Activated naive CD4-positive, alpha-beta T cell treated with anti-CD3 and anti-CD28 coated beads, Interleukin-2, amount 50 U/mL, for 24 hours (primary cell): ENCODE measurements at regions not wholly inside any gene's neighbourhood (a gene's known extent, or its start where the extent isn't known, plus 50 kb on each side); places are given as distances from the start of the nearest gene placed in this dataset.

Experiments used
- H3K27ac Mint-ChIP-seq: one replicate; pipeline ENCODE4 v1.8.0; 2021; ENCODE audit warnings: mild to moderate bottlenecking, mixed read lengths
- H3K27me3 Mint-ChIP-seq: one replicate; pipeline ENCODE4 v1.8.0; 2021; ENCODE audit warnings: mixed read lengths
- H3K36me3 Mint-ChIP-seq: one replicate; pipeline ENCODE4 v1.8.0; 2021; ENCODE audit warnings: mixed read lengths
- H3K4me1 Mint-ChIP-seq: one replicate; pipeline ENCODE4 v1.8.0; 2021; ENCODE audit warnings: mixed read lengths
- H3K4me3 Mint-ChIP-seq: one replicate; pipeline ENCODE4 v1.8.0; 2021; ENCODE audit warnings: mild to moderate bottlenecking, mixed read lengths
- H3K9me3 Mint-ChIP-seq: one replicate; pipeline ENCODE4 v1.8.0; 2021; ENCODE audit warnings: mixed read lengths

GRCh38 chr13:106306748-106307277 is 228.6 kb downstream of the EFNB2 start:
- Mint-ChIP-seq H3K4me1 (no peaks in the 10 kb centered on the region), H3K27me3 (no peaks in the 10 kb centered on the region), H3K36me3 (peaks cover 1% of the 10 kb centered on the region), H3K4me3 (no peak overlapping the region), H3K27ac (no peak overlapping the region), H3K9me3 (peaks cover 12% of the 10 kb centered on the region)

GRCh38 chr13:106302843-106303242 is 232.6 kb downstream of the EFNB2 start:
- Mint-ChIP-seq H3K27me3 (peaks cover 2% of the 10 kb centered on the region), H3K9me3 (peaks cover 12% of the 10 kb centered on the region), H3K4me1 (no peaks in the 10 kb centered on the region), H3K36me3 (peaks cover 1% of the 10 kb centered on the region), H3K27ac (no peak overlapping the region), H3K4me3 (no peak overlapping the region)

- no peak overlapping the region for H3K4me3 Mint-ChIP-seq
- no peak overlapping the region for H3K27ac Mint-ChIP-seq
- H3K27me3 Mint-ChIP-seq, result peaks cover 3% of the 10 kb centered on the region
- H3K4me1 Mint-ChIP-seq, result no peaks in the 10 kb centered on the region
- H3K36me3 Mint-ChIP-seq, result peaks cover 1% of the 10 kb centered on the region
- peaks cover 7% of the 10 kb centered on the region for H3K9me3 Mint-ChIP-seq
Observed at GRCh38 chr13:106302011-106302410, 233.5 kb downstream of the EFNB2 start.

- H3K4me1 Mint-ChIP-seq, result no peaks in the 10 kb centered on the region
- no peaks in the 10 kb centered on the region for H3K36me3 Mint-ChIP-seq
- no peaks in the 10 kb centered on the region for H3K9me3 Mint-ChIP-seq
- no peak overlapping the region for H3K27ac Mint-ChIP-seq
- no peak overlapping the region for H3K4me3 Mint-ChIP-seq
- H3K27me3 Mint-ChIP-seq, result peaks cover 5% of the 10 kb centered on the region
Observed at GRCh38 chr13:106299621-106300020, 235.8 kb downstream of the EFNB2 start.

GRCh38 chr13:106297283-106297682 is 238.2 kb downstream of the EFNB2 start:
- H3K27ac Mint-ChIP-seq, result no peak overlapping the region
- no peaks in the 10 kb centered on the region for H3K4me1 Mint-ChIP-seq
- no peaks in the 10 kb centered on the region for H3K36me3 Mint-ChIP-seq
- H3K27me3 Mint-ChIP-seq, result peaks cover 5% of the 10 kb centered on the region
- no peak overlapping the region for H3K4me3 Mint-ChIP-seq
- no peaks in the 10 kb centered on the region for H3K9me3 Mint-ChIP-seq

GRCh38 chr13:106296723-106297122 is 238.7 kb downstream of the EFNB2 start:
- Mint-ChIP-seq H3K27ac (no peak overlapping the region), H3K36me3 (no peaks in the 10 kb centered on the region), H3K4me3 (no peak overlapping the region), H3K4me1 (no peaks in the 10 kb centered on the region), H3K9me3 (no peaks in the 10 kb centered on the region), H3K27me3 (peaks cover 5% of the 10 kb centered on the region)

GRCh38 chr13:106295971-106296370 is 239.5 kb downstream of the EFNB2 start:
- Mint-ChIP-seq H3K27me3 (peaks cover 6% of the 10 kb centered on the region), H3K27ac (no peak overlapping the region), H3K4me3 (no peak overlapping the region), H3K36me3 (no peaks in the 10 kb centered on the region), H3K4me1 (no peaks in the 10 kb centered on the region), H3K9me3 (no peaks in the 10 kb centered on the region)

- Mint-ChIP-seq H3K9me3 (peaks cover 5% of the 10 kb centered on the region), H3K4me1 (no peaks in the 10 kb centered on the region), H3K27me3 (peaks cover 7% of the 10 kb centered on the region), H3K36me3 (no peaks in the 10 kb centered on the region), H3K27ac (no peak overlapping the region), H3K4me3 (no peak overlapping the region)
Observed at GRCh38 chr13:106291006-106291405, 244.5 kb downstream of the EFNB2 start.

GRCh38 chr13:106287351-106287750 is 248.1 kb downstream of the EFNB2 start:
- Mint-ChIP-seq H3K36me3 (no peaks in the 10 kb centered on the region), H3K27me3 (peaks cover 5% of the 10 kb centered on the region), H3K9me3 (peaks cover 5% of the 10 kb centered on the region), H3K27ac (no peak overlapping the region), H3K4me1 (no peaks in the 10 kb centered on the region), H3K4me3 (no peak overlapping the region)

- peaks cover 5% of the 10 kb centered on the region for H3K9me3 Mint-ChIP-seq
- H3K4me3 Mint-ChIP-seq, result no peak overlapping the region
- H3K27ac Mint-ChIP-seq, result no peak overlapping the region
- H3K36me3 Mint-ChIP-seq, result no peaks in the 10 kb centered on the region
- peaks cover 5% of the 10 kb centered on the region for H3K27me3 Mint-ChIP-seq
- H3K4me1 Mint-ChIP-seq, result no peaks in the 10 kb centered on the region
Observed at GRCh38 chr13:106286811-106287210, 248.7 kb downstream of the EFNB2 start.

- no peaks in the 10 kb centered on the region for H3K27me3 Mint-ChIP-seq
- no peak overlapping the region for H3K27ac Mint-ChIP-seq
- peaks cover 3% of the 10 kb centered on the region for H3K9me3 Mint-ChIP-seq
- no peaks in the 10 kb centered on the region for H3K36me3 Mint-ChIP-seq
- no peak overlapping the region for H3K4me3 Mint-ChIP-seq
- no peaks in the 10 kb centered on the region for H3K4me1 Mint-ChIP-seq
Observed at GRCh38 chr13:106284358-106284757, 251.1 kb downstream of the EFNB2 start.

- H3K9me3 Mint-ChIP-seq, result no peaks in the 10 kb centered on the region
- no peaks in the 10 kb centered on the region for H3K4me1 Mint-ChIP-seq
- no peak overlapping the region for H3K4me3 Mint-ChIP-seq
- no peak overlapping the region for H3K27ac Mint-ChIP-seq
- H3K36me3 Mint-ChIP-seq, result no peaks in the 10 kb centered on the region
- no peaks in the 10 kb centered on the region for H3K27me3 Mint-ChIP-seq
Observed at GRCh38 chr13:106281426-106281825, 254.0 kb downstream of the EFNB2 start.

GRCh38 chr13:106277484-106278154 is 257.8 kb downstream of the EFNB2 start:
- Mint-ChIP-seq H3K4me1 (no peaks in the 10 kb centered on the region), H3K27me3 (no peaks in the 10 kb centered on the region), H3K9me3 (no peaks in the 10 kb centered on the region), H3K36me3 (no peaks in the 10 kb centered on the region), H3K4me3 (no peak overlapping the region), H3K27ac (no peak overlapping the region)

GRCh38 chr13:106276876-106277275 is 258.6 kb downstream of the EFNB2 start:
- Mint-ChIP-seq H3K4me3 (no peak overlapping the region), H3K27me3 (no peaks in the 10 kb centered on the region), H3K9me3 (no peaks in the 10 kb centered on the region), H3K27ac (no peak overlapping the region), H3K4me1 (no peaks in the 10 kb centered on the region), H3K36me3 (no peaks in the 10 kb centered on the region)

- no peak overlapping the region for H3K4me3 Mint-ChIP-seq
- H3K27me3 Mint-ChIP-seq, result no peaks in the 10 kb centered on the region
- no peaks in the 10 kb centered on the region for H3K9me3 Mint-ChIP-seq
- H3K27ac Mint-ChIP-seq, result no peak overlapping the region
- no peaks in the 10 kb centered on the region for H3K4me1 Mint-ChIP-seq
- no peaks in the 10 kb centered on the region for H3K36me3 Mint-ChIP-seq
Observed at GRCh38 chr13:106275446-106276032, 259.9 kb downstream of the EFNB2 start.

- no peaks in the 10 kb centered on the region for H3K4me1 Mint-ChIP-seq
- H3K4me3 Mint-ChIP-seq, result no peak overlapping the region
- H3K27ac Mint-ChIP-seq, result no peak overlapping the region
- H3K9me3 Mint-ChIP-seq, result peaks cover 5% of the 10 kb centered on the region
- no peaks in the 10 kb centered on the region for H3K27me3 Mint-ChIP-seq
- H3K36me3 Mint-ChIP-seq, result no peaks in the 10 kb centered on the region
Observed at GRCh38 chr13:106274551-106275203, 260.8 kb downstream of the EFNB2 start.
